ENCODE measurements at regions not wholly inside any gene's neighbourhood (a gene's known extent, or its start where the extent isn't known, plus 50 kb on each side); places are given as distances from the start of the nearest gene placed in this dataset.

GRCh38 chr3:86251781-86252180 is 739.2 kb downstream of the VGLL3 start:
- TF ChIP-seq CTCF (IDR thresholded peaks at IDR 0.05; ENCODE audit: low read length), result no peak
- no peak for TF ChIP-seq EZH2 (optimal IDR thresholded peaks at IDR 0.05; ENCODE audit: low read depth, low read length)
